HG02763 (cell line): ENCODE measurements at regions not wholly inside any gene's neighbourhood (a gene's known extent, or its start where the extent isn't known, plus 50 kb on each side); places are given as distances from the start of the nearest gene placed in this dataset.

ENCODE experiments used
- ATAC-seq: cut with Tn5 transposase; IDR thresholded peaks from one replicate; pipeline ENCODE4 v1.9.1; 2021; ENCODE audit warnings: mild to moderate bottlenecking, moderate library complexity; ENCODE audit not compliant: unreplicated experiment

- no peak for ATAC-seq
These were observed 510.0 kb downstream of the GBA3 start for GRCh38 chr4:23202712-23203247.

GRCh38 chr4:23194751-23195150 is 502.0 kb downstream of the GBA3 start:
- no peak for ATAC-seq

- no peak for ATAC-seq
These were observed 481.4 kb downstream of the GBA3 start for GRCh38 chr4:23174179-23174578.

- ATAC-seq = no peak
These were observed 479.2 kb downstream of the GBA3 start for GRCh38 chr4:23171976-23172375.

GRCh38 chr4:23169608-23170311 is 477.0 kb downstream of the GBA3 start:
- ATAC-seq = no peak

- ATAC-seq = no peak
These were observed 474.2 kb downstream of the GBA3 start for GRCh38 chr4:23166919-23167318.

GRCh38 chr4:23166407-23166806 is 473.7 kb downstream of the GBA3 start:
- no peak for ATAC-seq

- no peak for ATAC-seq
These were observed 472.9 kb downstream of the GBA3 start for GRCh38 chr4:23165669-23166068.

GRCh38 chr4:23163647-23164436 is 471.1 kb downstream of the GBA3 start:
- ATAC-seq = no peak

- ATAC-seq = no peak
These were observed 469.5 kb downstream of the GBA3 start for GRCh38 chr4:23162275-23162674.

GRCh38 chr4:23161787-23162186 is 469.1 kb downstream of the GBA3 start:
- no peak for ATAC-seq

GRCh38 chr4:23153076-23153475 is 460.3 kb downstream of the GBA3 start:
- ATAC-seq = no peak

- no peak for ATAC-seq
These were observed 457.1 kb downstream of the GBA3 start for GRCh38 chr4:23149815-23150214.

GRCh38 chr4:23144707-23145106 is 452.0 kb downstream of the GBA3 start:
- ATAC-seq = no peak

GRCh38 chr4:23135792-23136645 is 443.3 kb downstream of the GBA3 start:
- ATAC-seq = peak; percentile 61

- ATAC-seq = no peak
These were observed 441.6 kb downstream of the GBA3 start for GRCh38 chr4:23134331-23134730.

- no peak for ATAC-seq
These were observed 438.1 kb downstream of the GBA3 start for GRCh38 chr4:23130845-23131244.

GRCh38 chr4:23125118-23125517 is 432.4 kb downstream of the GBA3 start:
- no peak for ATAC-seq

GRCh38 chr4:23122666-23123400 is 430.1 kb downstream of the GBA3 start:
- ATAC-seq = no peak

- no peak for ATAC-seq
These were observed 427.6 kb downstream of the GBA3 start for GRCh38 chr4:23120374-23120773.

- no peak for ATAC-seq
These were observed 425.1 kb downstream of the GBA3 start for GRCh38 chr4:23117826-23118225.
